ENCODE measurements at regions not wholly inside any gene's neighbourhood (a gene's known extent, or its start where the extent isn't known, plus 50 kb on each side); places are given as distances from the start of the nearest gene placed in this dataset.

DNA sequence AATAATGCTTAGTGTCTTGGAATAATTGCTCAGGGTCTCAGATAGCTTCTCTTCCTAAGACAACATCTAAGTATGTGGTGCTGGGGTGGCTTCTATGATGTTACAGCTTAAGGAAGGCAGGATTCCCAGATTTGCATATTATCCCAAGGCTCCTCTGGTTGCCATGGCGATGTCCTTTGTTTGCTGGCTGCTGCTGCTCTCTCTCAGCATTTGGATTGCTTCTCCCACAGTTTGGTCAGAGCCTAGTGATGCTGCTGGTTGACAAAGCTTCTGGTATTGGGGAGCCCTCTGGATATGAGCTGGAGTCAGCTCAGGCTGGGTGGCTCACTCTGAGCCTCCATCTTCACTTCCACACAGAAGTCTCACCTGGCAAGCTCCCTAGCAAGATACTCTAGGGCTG is 56.4 kb upstream of the FBXO33 start (continued):
- TF ChIP-seq TEAD4 (IDR thresholded peaks at IDR 0.05; ENCODE audit: borderline replicate concordance, insufficient read depth) (no peak), RXRA (IDR thresholded peaks at IDR 0.05; ENCODE audit: borderline replicate concordance, low read depth) (no peak), POLR2AphosphoS5 (IDR thresholded peaks at IDR 0.05; ENCODE audit: low read depth, low read length) (no peak)

- no CpG with 5 or more reads among the region's 1 CpG for WGBS (ENCODE audit: low lambda C conversion rate)
- TF ChIP-seq GATA2 (CRISPR knock-in tag; IDR thresholded peaks at IDR 0.05), result no peak
- TF ChIP-seq RFX5 (IDR thresholded peaks at IDR 0.05; ENCODE audit: low read length), result no peak
- TF ChIP-seq MAX (IDR thresholded peaks at IDR 0.05; ENCODE audit: low read depth), result no peak
- TF ChIP-seq USF2 (IDR thresholded peaks at IDR 0.05; ENCODE audit: borderline replicate concordance, low read depth, low read length), result no peak
- TF ChIP-seq, protein P1, sequence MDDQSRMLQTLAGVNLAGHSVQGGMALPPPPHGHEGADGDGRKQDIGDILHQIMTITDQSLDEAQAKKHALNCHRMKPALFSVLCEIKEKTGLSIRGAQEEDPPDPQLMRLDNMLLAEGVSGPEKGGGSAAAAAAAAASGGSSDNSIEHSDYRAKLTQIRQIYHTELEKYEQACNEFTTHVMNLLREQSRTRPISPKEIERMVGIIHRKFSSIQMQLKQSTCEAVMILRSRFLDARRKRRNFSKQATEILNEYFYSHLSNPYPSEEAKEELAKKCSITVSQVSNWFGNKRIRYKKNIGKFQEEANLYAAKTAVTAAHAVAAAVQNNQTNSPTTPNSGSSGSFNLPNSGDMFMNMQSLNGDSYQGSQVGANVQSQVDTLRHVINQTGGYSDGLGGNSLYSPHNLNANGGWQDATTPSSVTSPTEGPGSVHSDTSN (IDR thresholded peaks at IDR 0.05), result no peak
- TF ChIP-seq POLR2AphosphoS5 (IDR thresholded peaks at IDR 0.05; ENCODE audit: low read depth, low read length), result no peak
- no peak for TF ChIP-seq USF1 (IDR thresholded peaks at IDR 0.05; ENCODE audit: borderline replicate concordance, low read depth)
- ChIA-PET CTCF (no interaction called here), POLR2A (no interaction called here)
- Histone ChIP-seq H3K36me3 (replicated peaks in 1 of 2; ENCODE audit: control insufficient read depth in 1 of 2, insufficient read depth in 2 of 2, low read length in 1 of 2) (no peaks in the 10 kb centered on the region), H3K27ac (ENCODE audit: low read depth in 2 of 2, low read length in 1 of 2) (no peak overlapping the region), H3K4me1 (ENCODE audit: control insufficient read depth in 1 of 2, insufficient read depth in 2 of 2, low read depth in 1 of 2, low read length in 1 of 2) (no peaks in the 10 kb centered on the region), H3K27me3 (ENCODE audit: insufficient read depth) (no peaks in the 10 kb centered on the region), H3K9ac (no peak overlapping the region), H3K79me2 (ENCODE audit: insufficient read depth) (no peaks in the 10 kb centered on the region), H3K9me2 (no peaks in the 10 kb centered on the region), H2AFZ (ENCODE audit: low read depth) (no peak overlapping the region), H3K4me2 (no peak overlapping the region), H3K9me3 (no peaks in the 10 kb centered on the region), H3F3A (replicated peaks; ENCODE audit: insufficient read depth) (no peaks in the 10 kb centered on the region), H4K20me1 (ENCODE audit: insufficient read depth) (no peaks in the 10 kb centered on the region), H3K4me3 (ENCODE audit: low read depth in 2 of 2, low read length in 1 of 2) (no peak overlapping the region)
- no peak for DNase-seq
These were observed 51.4 kb upstream of the FBXO33 start for GRCh38 chr14:39483682-39484081.
